ENCODE measurements at regions not wholly inside any gene's neighbourhood (a gene's known extent, or its start where the extent isn't known, plus 50 kb on each side); places are given as distances from the start of the nearest gene placed in this dataset.

- DNase-seq (ENCODE audit: low spot score) = no peak
- no peak for TF ChIP-seq CTCF (IDR thresholded peaks at IDR 0.05; ENCODE audit: poor library complexity)
- TF ChIP-seq EZH2 (IDR thresholded peaks at IDR 0.05; ENCODE audit: borderline replicate concordance) = no peak
- TF ChIP-seq EZH2phosphoT487 (IDR thresholded peaks at IDR 0.05; ENCODE audit: low read depth, severe bottlenecking, unreplicated experiment) = no peak
- Histone ChIP-seq H3K36me3 (replicated peaks; ENCODE audit: insufficient read depth, low read depth) (no peaks in the 10 kb centered on the region), H3K4me3 (no peak overlapping the region), H2AFZ (no peak overlapping the region), H3K4me1 (ENCODE audit: insufficient read depth) (no peaks in the 10 kb centered on the region), H3K9me2 (replicated peaks; ENCODE audit: insufficient read depth) (no peaks in the 10 kb centered on the region), H3K79me2 (no peaks in the 10 kb centered on the region), H4K20me1 (ENCODE audit: insufficient read depth, poor library complexity, severe bottlenecking) (no peaks in the 10 kb centered on the region), H3K9me3 (ENCODE audit: low read depth) (no peaks in the 10 kb centered on the region), H3K27me3 (no peaks in the 10 kb centered on the region), H3K4me2 (no peak overlapping the region), H3K27ac (no peak overlapping the region)
- 78% methylated on average over 8 of the region's 8 CpGs for WGBS (ENCODE audit: low lambda C conversion rate, missing lambda C conversion rate)
Measured at GRCh38 chr5:77152441-77152840, 58.0 kb upstream of the PDE8B start.

GRCh38 chr5:77151501-77151900 lies 59.0 kb upstream of the PDE8B start:
- no peak overlapping the region for H3K4me3 ChIP-seq
- H3K9me2 ChIP-seq (replicated peaks; ENCODE audit: insufficient read depth) = no peaks in the 10 kb centered on the region
- no peak overlapping the region for H3K27ac ChIP-seq
- no peak overlapping the region for H3K4me2 ChIP-seq
- no peaks in the 10 kb centered on the region for H3K27me3 ChIP-seq
- no peaks in the 10 kb centered on the region for H4K20me1 ChIP-seq (ENCODE audit: insufficient read depth, poor library complexity, severe bottlenecking)
- TF ChIP-seq CTCF (IDR thresholded peaks at IDR 0.05; ENCODE audit: poor library complexity) = no peak
- TF ChIP-seq EZH2phosphoT487 (IDR thresholded peaks at IDR 0.05; ENCODE audit: low read depth, severe bottlenecking, unreplicated experiment) = no peak
- TF ChIP-seq EZH2 (IDR thresholded peaks at IDR 0.05; ENCODE audit: borderline replicate concordance) = no peak
- H3K4me1 ChIP-seq (ENCODE audit: insufficient read depth) = no peaks in the 10 kb centered on the region
- whole genome bisulfite sequencing (ENCODE audit: low lambda C conversion rate, missing lambda C conversion rate) = 100% methylated on average over 1 of the region's 1 CpG
- no peaks in the 10 kb centered on the region for H3K36me3 ChIP-seq (replicated peaks; ENCODE audit: insufficient read depth, low read depth)
- DNase-seq (ENCODE audit: low spot score) = no peak
- no peaks in the 10 kb centered on the region for H3K9me3 ChIP-seq (ENCODE audit: low read depth)
- no peak overlapping the region for H2AFZ ChIP-seq
- H3K79me2 ChIP-seq = no peaks in the 10 kb centered on the region

- TF ChIP-seq CTCF (IDR thresholded peaks at IDR 0.05; ENCODE audit: poor library complexity) (no peak), EZH2phosphoT487 (IDR thresholded peaks at IDR 0.05; ENCODE audit: low read depth, severe bottlenecking, unreplicated experiment) (no peak), EZH2 (IDR thresholded peaks at IDR 0.05; ENCODE audit: borderline replicate concordance) (no peak)
- Histone ChIP-seq H3K27ac (no peak overlapping the region), H3K9me2 (replicated peaks; ENCODE audit: insufficient read depth) (no peaks in the 10 kb centered on the region), H2AFZ (no peak overlapping the region), H3K9me3 (ENCODE audit: low read depth) (no peaks in the 10 kb centered on the region), H4K20me1 (ENCODE audit: insufficient read depth, poor library complexity, severe bottlenecking) (no peaks in the 10 kb centered on the region), H3K4me1 (ENCODE audit: insufficient read depth) (no peaks in the 10 kb centered on the region), H3K79me2 (no peaks in the 10 kb centered on the region), H3K27me3 (no peaks in the 10 kb centered on the region), H3K4me3 (no peak overlapping the region), H3K4me2 (no peak overlapping the region), H3K36me3 (replicated peaks; ENCODE audit: insufficient read depth, low read depth) (no peaks in the 10 kb centered on the region)
- DNase-seq (ENCODE audit: low spot score) = no peak
- 87% methylated on average over 2 of the region's 2 CpGs for WGBS (ENCODE audit: low lambda C conversion rate, missing lambda C conversion rate)
Measured at GRCh38 chr5:77146896-77147295, 59.8 kb upstream of the ZBED3 start.

GRCh38 chr5:77145666-77146065 lies 58.6 kb upstream of the ZBED3 start:
- Histone ChIP-seq H2AFZ (no peak overlapping the region), H3K27me3 (no peaks in the 10 kb centered on the region), H3K4me3 (no peak overlapping the region), H4K20me1 (ENCODE audit: insufficient read depth, poor library complexity, severe bottlenecking) (no peaks in the 10 kb centered on the region), H3K9me2 (replicated peaks; ENCODE audit: insufficient read depth) (no peaks in the 10 kb centered on the region), H3K4me1 (ENCODE audit: insufficient read depth) (no peaks in the 10 kb centered on the region), H3K4me2 (no peak overlapping the region), H3K79me2 (no peaks in the 10 kb centered on the region), H3K36me3 (replicated peaks; ENCODE audit: insufficient read depth, low read depth) (no peaks in the 10 kb centered on the region), H3K27ac (no peak overlapping the region), H3K9me3 (ENCODE audit: low read depth) (no peaks in the 10 kb centered on the region)
- 85% methylated on average over 1 of the region's 1 CpG for WGBS (ENCODE audit: low lambda C conversion rate, missing lambda C conversion rate)
- no peak for DNase-seq (ENCODE audit: low spot score)
- no peak for TF ChIP-seq EZH2 (IDR thresholded peaks at IDR 0.05; ENCODE audit: borderline replicate concordance)
- TF ChIP-seq EZH2phosphoT487 (IDR thresholded peaks at IDR 0.05; ENCODE audit: low read depth, severe bottlenecking, unreplicated experiment) = no peak
- no peak for TF ChIP-seq CTCF (IDR thresholded peaks at IDR 0.05; ENCODE audit: poor library complexity)
